Liver (tissue), 7 donors: ENCODE measurements at regions not wholly inside any gene's neighbourhood (a gene's known extent, or its start where the extent isn't known, plus 50 kb on each side); places are given as distances from the start of the nearest gene placed in this dataset.

Source experiments
- DNase-seq: peaks from one replicate; pipeline ENCODE4 v3.0.0-alpha.2; 2017; ENCODE audit warnings: low spot score
- H3K27ac ChIP-seq, 2 donors: one replicate each; pipeline ENCODE4 v1.7.0; 2013; ENCODE audit warnings: inconsistent platforms in 2 of 2, low read length in 2 of 2, control low read depth in 1 of 2, low read depth in 1 of 2, mild to moderate bottlenecking in 1 of 2
- H3K27me3 ChIP-seq, 4 donors: one replicate each; pipeline versions ENCODE4 v1.6.1 to v1.7.0; 2013; ENCODE audit warnings: low read length in 3 of 4, inconsistent platforms in 1 of 4, mild to moderate bottlenecking in 1 of 4, moderate library complexity in 1 of 4; ENCODE audit not compliant: control insufficient read depth in 4 of 4, insufficient read depth in 4 of 4
- H3K36me3 ChIP-seq, 4 donors: one replicate each; pipeline versions ENCODE4 v1.6.1 to v1.7.0; 2013; ENCODE audit warnings: low read length in 3 of 4, mild to moderate bottlenecking in 3 of 4, low read depth in 1 of 4, moderate library complexity in 1 of 4; ENCODE audit not compliant: control insufficient read depth in 4 of 4, insufficient read depth in 3 of 4
- H3K4me1 ChIP-seq, 4 donors: one replicate each; pipeline versions ENCODE4 v1.6.1 to v1.7.0; 2013; ENCODE audit warnings: low read length in 3 of 4, mild to moderate bottlenecking in 3 of 4, moderate library complexity in 1 of 4; ENCODE audit not compliant: control insufficient read depth in 4 of 4, insufficient read depth in 4 of 4
- H3K4me3 ChIP-seq, 3 donors: one replicate each; pipeline versions ENCODE4 v1.6.1 to v1.7.0; 2013; ENCODE audit warnings: low read length in 3 of 3, control low read depth in 1 of 3, low read depth in 1 of 3, mild to moderate bottlenecking in 1 of 3
- H3K9ac ChIP-seq, 2 donors: one replicate each; pipeline ENCODE4 v1.7.0; 2013; ENCODE audit warnings: low read length in 2 of 2, mild to moderate bottlenecking in 2 of 2, moderate library complexity in 2 of 2, control low read depth in 1 of 2, low read depth in 1 of 2
- H3K9me3 ChIP-seq, 4 donors: one replicate each; pipeline versions ENCODE4 v1.6.1 to v1.7.0; 2013; ENCODE audit warnings: low read length in 3 of 4; ENCODE audit not compliant: control insufficient read depth in 4 of 4
- ATF3 ChIP-seq: IDR thresholded peaks from 2 replicates; pipeline ENCODE4 v1.6.1; 2016; ENCODE audit warnings: antibody characterized with exemption
- CTCF ChIP-seq: fragments of 150-350 bp; IDR thresholded peaks from 2 replicates; pipeline ENCODE4 v1.5.1; 2017; ENCODE audit warnings: improper control_type of control experiment, low read depth, low read length; ENCODE audit not compliant: missing input control
- EGR1 ChIP-seq, 2 donors: IDR thresholded peaks; 2 replicates each; pipeline ENCODE4 v1.6.1; 2016 to 2018; ENCODE audit warnings: antibody characterized with exemption in 2 of 2, low read depth in 2 of 2
- FOXA1 ChIP-seq: IDR thresholded peaks from 2 replicates; pipeline ENCODE4 v1.6.1; 2016; ENCODE audit warnings: antibody characterized with exemption
- FOXA2 ChIP-seq: IDR thresholded peaks from 2 replicates; pipeline ENCODE4 v1.6.1; 2016; ENCODE audit warnings: antibody characterized with exemption
- GABPA ChIP-seq, 2 donors: IDR thresholded peaks in 1 of 2; conservative IDR thresholded peaks in 1 of 2; 2 replicates each; pipeline ENCODE4 v1.6.1; 2016; ENCODE audit warnings: antibody characterized with exemption in 2 of 2, mild to moderate bottlenecking in 1 of 2, moderate library complexity in 1 of 2
- HNF4A ChIP-seq, 2 donors: conservative IDR thresholded peaks; 2 replicates each; pipeline ENCODE4 v1.6.1; 2016; ENCODE audit warnings: antibody characterized with exemption in 2 of 2, mild to moderate bottlenecking in 2 of 2
- HNF4G ChIP-seq: IDR thresholded peaks from 2 replicates; pipeline ENCODE4 v1.6.1; 2016; ENCODE audit warnings: antibody characterized with exemption
- JUND ChIP-seq, 2 donors: IDR thresholded peaks; 2 replicates each; pipeline ENCODE4 v1.6.1; 2016; ENCODE audit warnings: antibody characterized with exemption in 2 of 2
- MAX ChIP-seq: IDR thresholded peaks from 2 replicates; pipeline ENCODE4 v1.6.1; 2016; ENCODE audit warnings: antibody characterized with exemption
- NR2F2 ChIP-seq: IDR thresholded peaks from 2 replicates; pipeline ENCODE4 v1.6.1; 2016; ENCODE audit warnings: antibody characterized with exemption
- RAD21 ChIP-seq, 2 donors: IDR thresholded peaks; 2 replicates each; pipeline ENCODE4 v1.6.1; 2016; ENCODE audit warnings: antibody characterized with exemption in 2 of 2, mild to moderate bottlenecking in 2 of 2
- REST ChIP-seq: IDR thresholded peaks from 2 replicates; pipeline ENCODE4 v1.6.1; 2016; ENCODE audit warnings: antibody characterized with exemption, mild to moderate bottlenecking
- RXRA ChIP-seq, 2 donors: IDR thresholded peaks; 2 replicates each; pipeline ENCODE4 v1.6.1; 2017 to 2018; ENCODE audit warnings: antibody characterized with exemption in 2 of 2, mild to moderate bottlenecking in 1 of 2
- SP1 ChIP-seq: IDR thresholded peaks from 2 replicates; pipeline ENCODE4 v1.6.1; 2018; ENCODE audit warnings: antibody characterized with exemption, mild to moderate bottlenecking
- TAF1 ChIP-seq: conservative IDR thresholded peaks from 2 replicates; pipeline ENCODE4 v1.6.1; 2016; ENCODE audit warnings: antibody characterized with exemption, mild to moderate bottlenecking
- YY1 ChIP-seq: IDR thresholded peaks from 2 replicates; pipeline ENCODE4 v1.6.1; 2016; ENCODE audit warnings: antibody characterized with exemption, mild to moderate bottlenecking
- ZBTB33 ChIP-seq: IDR thresholded peaks from 2 replicates; pipeline ENCODE4 v1.6.1; 2016; ENCODE audit warnings: antibody characterized with exemption
- donor health status: healthy.
- donor health status: healthy.
- donor health status: healthy.
- donor health status: healthy.

GRCh38 chr1:209215826-209216225 is 367.7 kb upstream of the CAMK1G start:
- DNase-seq, result no peak
- no peak for TF ChIP-seq NR2F2
- no peak for TF ChIP-seq HNF4G
- TF ChIP-seq REST, result no peak
- TF ChIP-seq YY1, result no peak
- TF ChIP-seq RXRA (IDR thresholded peaks at IDR 0.05), result no peak
- no peak for TF ChIP-seq GABPA (IDR thresholded peaks at IDR 0.05 in 1 of 2, conservative IDR thresholded peaks at IDR 0.05 in 1 of 2)
- TF ChIP-seq FOXA2, result no peak
- no peak for TF ChIP-seq JUND (IDR thresholded peaks at IDR 0.05)
- no peak for TF ChIP-seq FOXA1
- TF ChIP-seq MAX, result no peak
- TF ChIP-seq ATF3, result no peak
- TF ChIP-seq CTCF, result no peak
- TF ChIP-seq TAF1, result no peak
- no peak for TF ChIP-seq ZBTB33
- TF ChIP-seq EGR1 (IDR thresholded peaks at IDR 0.05; ENCODE audit: low read depth in 2 of 2), result no peak
- TF ChIP-seq HNF4A (conservative IDR thresholded peaks at IDR 0.05), result no peak
- TF ChIP-seq RAD21 (IDR thresholded peaks at IDR 0.05), result no peak
- TF ChIP-seq SP1, result no peak

GRCh38 chr1:209218113-209218512 is 365.4 kb upstream of the CAMK1G start:
- Histone ChIP-seq H3K9ac (no peak overlapping the region), H3K4me1 (no peaks in the 10 kb centered on the region), H3K27me3 (peaks cover 0 to 4% (median 0%) of the 10 kb centered on the region in 4 donors), H3K36me3 (no peaks in the 10 kb centered on the region), H3K4me3 (no peak overlapping the region), H3K9me3 (no peaks in the 10 kb centered on the region), H3K27ac (no peak overlapping the region)
- TF ChIP-seq HNF4A (conservative IDR thresholded peaks at IDR 0.05), result no peak
- no peak for DNase-seq

More at GRCh38 chr1:209215826-209216225, 367.7 kb upstream of the CAMK1G start:
- H3K27me3 ChIP-seq, result peaks cover 2 to 10% (median 4%) of the 10 kb centered on the region in 4 donors
- H3K4me1 ChIP-seq, result no peaks in the 10 kb centered on the region
- H3K9me3 ChIP-seq, result no peaks in the 10 kb centered on the region
- H3K27ac ChIP-seq, result no peak overlapping the region
- H3K36me3 ChIP-seq, result no peaks in the 10 kb centered on the region
- H3K9ac ChIP-seq, result no peak overlapping the region
- no peak overlapping the region for H3K4me3 ChIP-seq
